SK-N-MC (cell line): ENCODE measurements at regions not wholly inside any gene's neighbourhood (a gene's known extent, or its start where the extent isn't known, plus 50 kb on each side); places are given as distances from the start of the nearest gene placed in this dataset.

Source experiments
- EZH2 ChIP-seq: fragments of 200-600 bp; sonication (generic); IDR thresholded peaks from one replicate; pipeline ENCODE4 v1.6.1; 2017; ENCODE audit warnings: antibody characterized with exemption
- POLR2AphosphoS5 ChIP-seq: IDR thresholded peaks from 2 replicates; pipeline ENCODE4 v1.6.1; 2012; ENCODE audit warnings: mild to moderate bottlenecking, low read depth, low read length, borderline replicate concordance

GRCh38 chr16:75948886-75949285 lies 222.6 kb upstream of the CPHXL start:
- no peak for TF ChIP-seq EZH2
- no peak for TF ChIP-seq POLR2AphosphoS5
